ENCODE measurements at regions not wholly inside any gene's neighbourhood (a gene's known extent, or its start where the extent isn't known, plus 50 kb on each side); places are given as distances from the start of the nearest gene placed in this dataset.

DNA sequence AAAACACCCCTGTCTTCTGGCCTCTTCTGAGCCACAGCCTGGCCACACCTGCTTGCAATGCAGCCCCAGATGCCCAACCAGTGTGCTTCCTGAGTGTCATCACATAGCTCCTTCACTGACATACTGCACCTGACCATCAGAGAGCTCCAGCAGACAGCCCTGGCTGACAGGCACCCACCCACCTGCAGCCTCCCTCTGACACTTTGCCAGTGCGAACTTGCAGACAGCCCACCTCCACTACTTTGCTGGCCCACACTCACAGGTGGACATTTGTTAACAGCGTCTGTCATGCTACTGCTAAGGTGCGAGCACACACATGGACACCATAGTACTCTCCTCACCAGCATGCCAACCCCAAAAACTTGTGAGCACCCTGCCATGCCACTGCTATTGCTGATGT, 740.1 kb downstream of the DNAJB9 start:
- ATAC-seq (no peak), DNase-seq (no peak)
- intact Hi-C loops (cut with DNase I) = no loop called here
- WGBS = 94% methylated on average over 3 of the region's 3 CpGs
- Histone ChIP-seq H3K27me3 (ENCODE audit: control insufficient read depth, insufficient read depth) (no peaks in the 10 kb centered on the region), H3K27ac (ENCODE audit: low read length) (no peak overlapping the region), H3K4me3 (ENCODE audit: low read length) (no peak overlapping the region), H3K9me3 (ENCODE audit: control insufficient read depth, low read length) (no peaks in the 10 kb centered on the region), H3K4me1 (ENCODE audit: control insufficient read depth, insufficient read depth, low read length) (no peaks in the 10 kb centered on the region)

DNA sequence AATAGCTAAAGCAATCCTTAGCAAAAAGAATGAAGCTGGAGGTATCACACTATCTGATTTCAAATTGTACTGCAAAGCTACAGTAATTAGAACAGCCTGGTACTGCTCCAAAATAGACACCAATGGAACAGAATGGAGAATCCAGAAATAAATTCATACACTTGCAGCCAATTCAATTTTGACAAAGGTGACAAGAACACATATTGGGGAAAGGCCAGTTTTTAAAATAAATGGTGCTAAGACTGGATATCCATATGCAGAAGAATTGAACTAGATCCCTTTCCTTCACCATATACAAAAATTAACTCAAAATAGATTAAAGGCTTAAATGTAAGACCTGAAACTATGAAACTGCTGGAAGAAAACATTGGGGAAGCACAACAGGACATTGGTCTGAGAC, 748.5 kb downstream of the DNAJB9 start:
- ATAC-seq (no peak), DNase-seq (no peak)
- Histone ChIP-seq H3K4me3 (ENCODE audit: low read length) (no peak overlapping the region), H3K27ac (ENCODE audit: low read length) (no peak overlapping the region), H3K27me3 (ENCODE audit: control insufficient read depth, insufficient read depth) (no peaks in the 10 kb centered on the region), H3K9me3 (ENCODE audit: control insufficient read depth, low read length) (no peaks in the 10 kb centered on the region), H3K4me1 (ENCODE audit: control insufficient read depth, insufficient read depth, low read length) (no peaks in the 10 kb centered on the region)
- intact Hi-C loops (cut with DNase I) = no loop called here

DNA sequence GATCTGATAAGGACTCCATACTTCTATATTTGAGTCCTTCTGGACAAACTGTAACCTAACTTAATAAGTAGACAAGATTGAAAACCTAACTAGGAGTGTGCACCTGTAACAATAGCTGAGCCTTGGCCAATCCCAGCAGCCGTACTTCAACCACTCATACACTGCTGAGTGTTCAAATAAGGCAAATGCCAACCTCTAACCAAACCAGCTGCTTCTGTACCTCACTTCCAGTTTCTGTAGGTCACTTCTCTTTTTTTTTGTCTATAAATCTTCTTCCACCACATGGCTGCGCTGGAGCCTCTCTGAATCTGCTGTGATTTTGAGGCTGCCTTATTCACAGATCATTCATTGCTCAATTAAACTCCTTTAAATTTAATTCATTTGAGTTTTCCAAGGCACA, 753.2 kb downstream of the DNAJB9 start:
- Histone ChIP-seq H3K27me3 (ENCODE audit: control insufficient read depth, insufficient read depth) (no peaks in the 10 kb centered on the region), H3K27ac (ENCODE audit: low read length) (no peak overlapping the region), H3K4me3 (ENCODE audit: low read length) (no peak overlapping the region), H3K4me1 (ENCODE audit: control insufficient read depth, insufficient read depth, low read length) (no peaks in the 10 kb centered on the region), H3K9me3 (ENCODE audit: control insufficient read depth, low read length) (no peaks in the 10 kb centered on the region)
- WGBS = 78% methylated on average over 2 of the region's 2 CpGs
- ATAC-seq (no peak), DNase-seq (no peak)
- intact Hi-C loops (cut with DNase I) = no loop called here

DNA sequence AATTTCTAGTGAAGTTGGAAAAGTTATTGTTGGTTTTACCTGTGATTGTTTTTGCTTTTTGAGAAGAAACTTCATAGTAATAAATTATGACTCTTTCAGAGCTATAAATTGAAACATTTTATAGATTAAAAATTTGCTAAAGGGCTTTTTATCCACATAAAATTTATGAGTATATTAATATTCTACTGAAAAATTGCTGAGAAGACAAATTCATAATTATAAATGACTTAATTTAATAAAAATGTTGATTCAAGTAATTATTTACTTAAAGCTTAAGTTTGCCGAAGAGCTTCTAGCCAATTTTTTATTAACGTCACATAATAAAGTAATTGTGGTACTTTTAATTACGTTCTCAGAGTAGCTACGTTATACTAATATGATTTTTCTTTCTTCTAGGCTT, 761.7 kb downstream of the DNAJB9 start:
- intact Hi-C loops (cut with DNase I) = no loop called here
- Histone ChIP-seq H3K27me3 (ENCODE audit: control insufficient read depth, insufficient read depth) (no peaks in the 10 kb centered on the region), H3K4me3 (ENCODE audit: low read length) (no peak overlapping the region), H3K9me3 (ENCODE audit: control insufficient read depth, low read length) (no peaks in the 10 kb centered on the region), H3K27ac (ENCODE audit: low read length) (no peak overlapping the region), H3K4me1 (ENCODE audit: control insufficient read depth, insufficient read depth, low read length) (no peaks in the 10 kb centered on the region)
- no peak for DNase-seq
- WGBS = 91% methylated on average over 4 of the region's 4 CpGs
- ATAC-seq = no peak

DNA sequence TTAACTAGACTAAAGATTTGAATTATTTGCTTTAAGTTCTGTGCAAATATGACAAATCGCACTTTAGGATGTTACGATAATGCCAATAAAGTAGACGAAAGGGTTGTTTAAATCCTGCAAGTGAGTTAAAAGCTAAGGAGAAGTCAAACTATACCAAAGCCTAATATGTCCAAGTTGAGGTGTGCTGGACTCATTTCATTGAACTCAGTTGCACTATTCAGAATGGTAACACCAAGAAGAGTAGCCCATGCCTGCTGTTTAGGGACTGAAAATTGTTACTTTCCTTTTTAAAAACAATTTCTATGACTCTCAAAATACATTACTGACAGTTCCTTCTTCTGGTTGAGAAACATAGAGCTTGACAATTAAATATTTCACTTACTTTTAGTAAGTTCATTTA, 766.3 kb downstream of the DNAJB9 start:
- Histone ChIP-seq H3K4me3 (ENCODE audit: low read length) (no peak overlapping the region), H3K27ac (ENCODE audit: low read length) (no peak overlapping the region), H3K4me1 (ENCODE audit: control insufficient read depth, insufficient read depth, low read length) (no peaks in the 10 kb centered on the region), H3K27me3 (ENCODE audit: control insufficient read depth, insufficient read depth) (no peaks in the 10 kb centered on the region), H3K9me3 (ENCODE audit: control insufficient read depth, low read length) (no peaks in the 10 kb centered on the region)
- DNase-seq = no peak
- 96% methylated on average over 3 of the region's 3 CpGs for WGBS
- no peak for ATAC-seq
- intact Hi-C loops (cut with DNase I) = no loop called here

DNA sequence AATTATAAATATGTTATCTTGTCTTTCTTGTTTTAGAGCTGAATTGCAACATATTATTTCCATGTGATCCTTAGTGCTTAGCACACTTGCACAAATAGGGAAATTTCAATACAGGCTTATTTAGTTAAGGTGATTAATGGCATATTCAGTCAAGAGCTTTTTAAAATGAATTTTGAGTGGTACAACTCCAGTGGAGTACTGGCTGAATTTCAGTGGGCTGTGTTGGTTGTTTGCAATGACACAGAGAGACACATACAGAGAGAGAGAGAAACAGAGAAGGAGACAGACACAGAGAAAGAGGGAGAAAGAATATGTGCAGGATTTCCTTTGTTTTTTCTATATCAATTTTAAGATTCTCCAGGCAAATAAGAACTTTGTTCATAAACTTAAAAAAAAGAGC, 766.9 kb downstream of the DNAJB9 start:
- no peak for ATAC-seq

DNA sequence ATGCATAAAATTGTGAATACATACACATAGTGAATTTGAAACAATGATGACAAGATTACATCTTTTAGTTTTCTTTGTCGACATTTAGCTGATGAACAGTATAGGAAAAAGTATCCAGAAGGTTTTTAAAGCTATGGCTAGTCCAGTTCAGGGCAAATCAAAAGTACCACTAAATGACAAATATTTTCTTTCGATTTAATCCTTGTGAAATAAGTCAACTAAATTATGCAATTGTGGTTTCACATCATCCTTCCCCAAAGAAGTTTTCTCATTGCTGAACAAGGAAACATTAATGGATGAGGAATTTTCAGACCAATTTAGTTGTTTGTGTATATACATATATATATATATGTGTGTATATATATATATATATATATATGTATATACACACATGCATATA, 774.0 kb downstream of the DNAJB9 start:
- WGBS = 80% methylated on average over 2 of the region's 2 CpGs
- Histone ChIP-seq H3K9me3 (ENCODE audit: control insufficient read depth, low read length) (no peaks in the 10 kb centered on the region), H3K27ac (ENCODE audit: low read length) (no peak overlapping the region), H3K4me1 (ENCODE audit: control insufficient read depth, insufficient read depth, low read length) (no peaks in the 10 kb centered on the region), H3K27me3 (ENCODE audit: control insufficient read depth, insufficient read depth) (no peaks in the 10 kb centered on the region), H3K4me3 (ENCODE audit: low read length) (no peak overlapping the region)
- DNase-seq (no peak), ATAC-seq (no peak)
- intact Hi-C loops (cut with DNase I) = no loop called here

More for the DNA sequence above, 766.9 kb downstream of the DNAJB9 start:
- DNase-seq = no peak
- Histone ChIP-seq H3K27ac (ENCODE audit: low read length) (no peak overlapping the region), H3K27me3 (ENCODE audit: control insufficient read depth, insufficient read depth) (no peaks in the 10 kb centered on the region), H3K9me3 (ENCODE audit: control insufficient read depth, low read length) (no peaks in the 10 kb centered on the region), H3K4me3 (ENCODE audit: low read length) (no peak overlapping the region), H3K4me1 (ENCODE audit: control insufficient read depth, insufficient read depth, low read length) (no peaks in the 10 kb centered on the region)
- intact Hi-C loops (cut with DNase I) = no loop called here

DNA sequence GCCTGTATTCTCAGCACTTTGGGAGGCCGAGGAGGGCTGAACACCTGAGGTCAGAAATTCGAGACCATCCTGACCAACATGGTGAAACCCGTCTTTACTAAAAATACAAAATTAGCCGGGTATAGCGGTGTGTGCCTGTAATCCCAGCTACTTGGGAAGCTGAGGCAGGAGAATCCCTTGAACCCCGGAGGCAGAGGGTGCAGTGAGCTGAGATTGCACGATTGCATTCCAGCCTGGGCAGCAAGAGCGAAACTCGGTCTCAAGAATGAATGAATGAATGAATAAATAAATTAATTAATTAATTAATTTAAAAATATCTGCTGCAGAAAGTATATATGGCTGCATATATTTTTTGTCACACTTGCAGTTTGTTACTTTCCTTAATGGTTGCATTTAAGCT, 781.8 kb downstream of the DNAJB9 start:
- no peaks in the 10 kb centered on the region for H3K9me3 ChIP-seq (ENCODE audit: control insufficient read depth, low read length)
- no peaks in the 10 kb centered on the region for H3K4me1 ChIP-seq (ENCODE audit: control insufficient read depth, insufficient read depth, low read length)
- ATAC-seq (no peak), DNase-seq (no peak)
- no peak overlapping the region for H3K27ac ChIP-seq (ENCODE audit: low read length)
- no peak overlapping the region for H3K4me3 ChIP-seq (ENCODE audit: low read length)
- H3K27me3 ChIP-seq (ENCODE audit: control insufficient read depth, insufficient read depth) = no peaks in the 10 kb centered on the region
- intact Hi-C loops (cut with DNase I) = no loop called here
- WGBS = 95% methylated on average over 9 of the region's 9 CpGs

DNA sequence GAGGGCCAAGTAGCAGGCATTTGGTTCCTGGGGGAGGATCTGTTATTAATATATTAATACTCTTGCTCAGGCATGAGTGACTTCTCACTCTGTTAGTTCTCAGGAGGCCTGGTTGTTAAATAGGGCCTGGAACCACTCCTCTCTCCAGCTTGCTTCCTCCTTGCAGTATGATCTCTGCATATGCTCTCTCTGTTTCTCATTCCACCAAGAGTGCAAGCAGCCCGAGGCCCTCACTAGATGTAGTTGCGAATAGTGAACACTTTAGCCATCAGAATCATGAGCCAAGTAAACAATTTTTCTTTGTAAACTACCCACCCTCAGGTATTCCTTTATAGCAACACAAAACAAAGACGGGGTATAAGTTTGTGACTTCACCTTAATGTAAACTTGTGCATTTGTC, 784.3 kb downstream of the DNAJB9 start:
- Histone ChIP-seq H3K4me3 (ENCODE audit: low read length) (no peak overlapping the region), H3K27ac (ENCODE audit: low read length) (no peak overlapping the region), H3K27me3 (ENCODE audit: control insufficient read depth, insufficient read depth) (no peaks in the 10 kb centered on the region), H3K4me1 (ENCODE audit: control insufficient read depth, insufficient read depth, low read length) (no peaks in the 10 kb centered on the region), H3K9me3 (ENCODE audit: control insufficient read depth, low read length) (no peaks in the 10 kb centered on the region)
- DNase-seq (peak in 1 of 3 donors; percentile 4), ATAC-seq (no peak)
- intact Hi-C loops (cut with DNase I) = no loop called here
- 68% methylated on average over 3 of the region's 3 CpGs for WGBS

DNA sequence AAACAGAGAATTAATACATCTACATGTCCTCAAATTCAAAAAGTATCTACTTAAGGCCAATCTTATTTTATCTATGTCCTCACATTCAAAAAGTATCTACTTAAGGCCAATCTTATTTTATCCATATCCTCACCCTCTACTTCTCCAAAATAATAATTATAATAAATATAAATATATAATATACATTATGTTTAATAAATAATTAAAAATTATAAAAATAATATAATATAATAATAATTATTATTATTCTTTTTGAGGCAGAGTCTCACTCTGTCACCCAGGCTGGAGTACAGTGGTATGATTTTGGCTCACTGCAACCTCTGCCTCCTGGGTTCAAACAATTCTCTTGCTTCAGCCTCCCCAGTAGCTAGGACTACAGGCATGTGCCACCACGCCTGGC, 784.9 kb downstream of the DNAJB9 start:
- 89% methylated on average over 1 of the region's 1 CpG for WGBS
- Histone ChIP-seq H3K4me1 (ENCODE audit: control insufficient read depth, insufficient read depth, low read length) (no peaks in the 10 kb centered on the region), H3K4me3 (ENCODE audit: low read length) (no peak overlapping the region), H3K27ac (ENCODE audit: low read length) (no peak overlapping the region), H3K9me3 (ENCODE audit: control insufficient read depth, low read length) (no peaks in the 10 kb centered on the region), H3K27me3 (ENCODE audit: control insufficient read depth, insufficient read depth) (no peaks in the 10 kb centered on the region)
- intact Hi-C loops (cut with DNase I) = no loop called here
- DNase-seq (no peak), ATAC-seq (no peak)

DNA sequence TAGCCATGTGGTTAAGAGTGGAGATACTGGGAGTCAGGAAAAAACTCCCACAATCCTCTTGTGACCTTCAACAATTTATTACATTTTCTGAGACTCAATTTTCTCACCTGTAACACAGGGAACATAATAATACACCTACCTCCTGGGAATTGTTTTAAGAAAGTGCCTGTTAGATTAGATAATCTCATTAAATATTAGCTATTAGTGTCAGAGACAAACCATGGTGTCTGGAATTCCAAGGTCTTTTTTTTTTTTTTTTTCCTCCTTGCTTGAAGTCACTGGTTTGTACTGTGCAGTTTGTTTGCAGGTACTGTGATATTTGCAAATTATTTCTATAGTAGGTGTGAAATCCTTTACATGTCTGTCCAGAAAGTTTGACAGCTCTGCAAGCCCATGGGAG, 806.1 kb downstream of the DNAJB9 start:
- intact Hi-C loops (cut with DNase I) = no loop called here
- DNase-seq = no peak
- Histone ChIP-seq H3K27me3 (ENCODE audit: control insufficient read depth, insufficient read depth) (no peaks in the 10 kb centered on the region), H3K27ac (ENCODE audit: low read length) (no peak overlapping the region), H3K9me3 (ENCODE audit: control insufficient read depth, low read length) (no peaks in the 10 kb centered on the region), H3K4me3 (ENCODE audit: low read length) (no peak overlapping the region), H3K4me1 (ENCODE audit: control insufficient read depth, insufficient read depth, low read length) (no peaks in the 10 kb centered on the region)
- no peak for ATAC-seq

DNA sequence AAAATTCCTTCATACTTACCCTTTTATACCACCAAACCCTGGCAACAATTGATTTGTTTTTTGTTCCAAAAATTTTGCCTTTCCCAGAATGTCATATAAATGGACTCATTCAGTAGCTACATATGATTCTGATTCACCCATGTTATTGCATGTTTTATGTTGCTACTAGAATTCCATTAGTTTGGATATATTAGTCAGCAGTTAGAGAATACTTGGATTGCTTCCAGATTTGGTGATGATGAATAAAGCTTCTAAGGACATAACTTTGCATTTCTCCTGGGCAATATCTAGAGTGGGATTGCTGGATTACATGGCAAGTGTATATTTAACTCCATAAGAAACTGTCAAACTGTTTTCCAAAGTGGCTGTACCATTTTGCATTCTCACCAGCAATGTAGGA, 806.9 kb downstream of the DNAJB9 start:
- intact Hi-C loops (cut with DNase I) = no loop called here
- ATAC-seq (no peak), DNase-seq (no peak)
- H3K4me3 ChIP-seq (ENCODE audit: low read length) = no peak overlapping the region
- H3K27me3 ChIP-seq (ENCODE audit: control insufficient read depth, insufficient read depth) = no peaks in the 10 kb centered on the region
- no peaks in the 10 kb centered on the region for H3K4me1 ChIP-seq (ENCODE audit: control insufficient read depth, insufficient read depth, low read length)
- no peak overlapping the region for H3K27ac ChIP-seq (ENCODE audit: low read length)
- no peaks in the 10 kb centered on the region for H3K9me3 ChIP-seq (ENCODE audit: control insufficient read depth, low read length)
